IPS-11a (cell line): ENCODE measurements at regions not wholly inside any gene's neighbourhood (a gene's known extent, or its start where the extent isn't known, plus 50 kb on each side); places are given as distances from the start of the nearest gene placed in this dataset.

Experiments used
- H3K4me3 ChIP-seq: one replicate; pipeline ENCODE4 v1.5.1; 2013; ENCODE audit warnings: low read depth, low read length, control low read depth

DNA sequence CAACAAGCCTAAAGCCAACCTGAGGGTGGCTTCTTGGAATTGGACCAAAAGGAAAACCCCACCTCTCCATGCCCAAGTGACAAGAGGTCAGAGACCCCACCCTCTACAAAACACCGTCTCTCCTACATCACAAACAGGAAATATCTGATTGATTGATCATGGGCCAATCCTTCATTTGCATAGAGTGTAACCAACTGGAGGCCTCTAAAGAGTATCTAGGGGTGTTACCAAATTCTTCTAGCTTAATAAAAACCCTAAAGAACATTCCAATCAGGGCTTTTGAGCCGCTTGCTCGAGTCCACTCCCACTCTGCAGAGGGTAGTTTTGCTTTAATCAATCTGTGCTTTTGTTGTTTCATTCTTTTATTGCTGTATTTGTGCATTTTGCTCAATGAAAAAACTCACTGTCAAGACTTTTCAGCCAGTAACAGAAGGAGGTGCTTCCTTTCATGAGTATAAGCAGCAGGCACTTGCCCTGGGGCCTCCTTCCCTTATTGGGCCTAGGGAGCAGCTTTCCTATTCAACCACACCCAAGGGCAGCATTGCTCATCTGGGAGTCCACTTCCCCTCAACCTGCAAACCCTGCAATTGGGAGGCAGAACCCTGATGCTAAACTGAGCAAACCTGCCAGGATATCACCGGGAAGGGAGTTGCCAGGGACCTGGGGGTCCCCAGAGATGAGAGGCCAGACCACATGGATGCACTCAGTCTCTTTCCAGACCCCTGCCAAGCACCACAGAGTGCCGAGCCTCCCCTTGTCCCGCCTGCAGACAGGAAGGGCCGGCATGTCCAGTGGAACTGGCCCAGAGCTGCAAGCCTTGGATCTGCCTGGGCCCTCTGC lies 154.3 kb upstream of the VSTM2B start:
- H3K4me3 ChIP-seq: no peak overlapping the region

- H3K4me3 ChIP-seq: no peak overlapping the region
Observed at GRCh38 chr19:29372091-29372415, 153.7 kb upstream of the VSTM2B start.

GRCh38 chr19:29372461-29372860 lies 153.3 kb upstream of the VSTM2B start:
- H3K4me3 ChIP-seq: no peak overlapping the region

GRCh38 chr19:29372921-29373797 lies 152.6 kb upstream of the VSTM2B start:
- H3K4me3 ChIP-seq: no peak overlapping the region

DNA sequence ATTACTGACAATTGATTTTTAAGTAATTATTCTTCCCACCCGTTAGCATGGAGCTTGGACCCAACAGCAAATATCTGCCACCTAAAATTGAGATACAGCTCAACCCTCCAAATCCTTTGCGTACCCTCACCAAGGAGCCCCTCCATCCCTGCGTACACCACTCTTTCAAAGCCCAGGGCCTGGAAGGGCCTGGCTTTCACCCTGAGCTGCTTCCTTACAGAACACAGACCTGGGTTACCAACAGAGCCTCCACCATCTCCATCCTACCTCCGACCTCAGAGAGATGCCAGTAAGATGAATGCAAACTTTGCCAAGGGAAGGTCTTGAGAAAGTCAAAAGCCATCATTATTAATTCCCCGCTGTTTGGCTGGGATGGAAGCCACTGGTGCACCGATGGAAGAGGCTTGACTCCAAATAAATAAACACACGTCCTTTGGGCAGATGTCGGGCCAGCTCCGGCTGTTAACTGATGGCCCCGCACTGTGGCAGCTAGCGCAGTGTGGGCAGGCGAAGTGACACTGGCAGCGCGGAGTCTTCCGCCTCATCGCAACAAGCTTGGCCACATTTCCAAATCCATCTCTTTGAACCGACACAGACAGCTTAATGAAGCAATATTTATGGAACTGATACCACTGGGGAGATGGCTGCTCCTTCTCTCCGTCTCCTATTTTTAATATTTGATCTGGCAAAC lies 150.2 kb upstream of the VSTM2B start:
- H3K4me3 ChIP-seq: no peak overlapping the region

GRCh38 chr19:29376855-29377354 lies 148.9 kb upstream of the VSTM2B start:
- no peak overlapping the region for H3K4me3 ChIP-seq

DNA sequence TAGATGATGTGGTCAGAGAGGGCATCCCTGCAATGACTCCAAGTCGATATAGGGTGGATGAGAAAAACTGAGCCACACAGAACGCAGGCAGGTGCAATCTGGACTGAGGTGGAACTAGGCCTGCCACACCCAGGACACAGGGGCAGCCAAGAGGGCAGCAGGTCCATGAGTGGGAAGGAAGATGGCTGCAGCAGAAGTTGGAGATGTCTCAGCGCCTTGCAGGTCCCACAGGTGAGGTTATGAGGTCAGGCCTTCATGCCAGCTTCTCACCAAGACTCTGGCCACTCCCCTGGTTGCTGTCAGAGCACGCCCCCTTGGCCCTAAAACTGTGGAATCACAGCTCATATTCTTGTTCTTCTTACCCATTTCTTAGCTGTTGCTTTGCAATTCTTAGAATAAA lies 147.7 kb upstream of the VSTM2B start:
- H3K4me3 ChIP-seq: no peak overlapping the region

- H3K4me3 ChIP-seq: no peak overlapping the region
Observed at GRCh38 chr19:29378543-29379080, 147.2 kb upstream of the VSTM2B start.

DNA sequence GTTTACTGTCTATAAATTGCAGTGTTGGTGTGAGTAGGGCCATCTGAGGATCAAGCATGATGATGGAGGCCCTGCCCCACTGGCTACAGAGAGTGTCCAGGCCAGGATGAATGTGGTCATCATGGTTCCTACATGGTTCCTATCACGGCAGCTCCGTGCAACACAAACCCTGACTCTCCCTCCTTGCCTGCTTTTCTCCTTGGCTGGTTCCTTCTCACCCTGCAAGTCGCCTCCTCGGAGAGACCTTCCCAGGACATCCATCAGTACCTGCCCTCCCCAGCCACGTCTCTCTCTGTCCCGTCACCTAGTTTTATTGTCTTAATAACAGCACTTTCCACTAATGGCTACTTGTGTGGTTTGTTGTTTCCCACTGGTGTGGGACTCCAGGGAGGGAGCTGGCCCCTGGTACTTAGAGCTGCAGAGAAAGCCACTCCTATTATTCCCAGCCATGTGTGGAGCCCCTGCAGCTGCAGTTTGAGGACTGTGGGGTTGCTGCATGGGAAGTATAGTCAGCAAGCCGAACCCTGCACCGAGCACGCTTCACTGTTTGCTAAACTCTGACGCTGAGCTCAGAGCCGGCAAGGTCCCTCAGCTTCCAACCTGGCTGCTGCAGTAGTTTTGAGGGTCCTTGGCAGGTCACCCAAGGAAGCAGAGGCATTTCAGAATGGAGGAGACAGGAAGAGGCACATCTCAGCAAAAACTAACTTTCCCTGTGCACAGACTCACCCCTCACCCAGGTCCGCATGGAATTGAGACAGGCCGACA lies 146.4 kb upstream of the VSTM2B start:
- no peak overlapping the region for H3K4me3 ChIP-seq

DNA sequence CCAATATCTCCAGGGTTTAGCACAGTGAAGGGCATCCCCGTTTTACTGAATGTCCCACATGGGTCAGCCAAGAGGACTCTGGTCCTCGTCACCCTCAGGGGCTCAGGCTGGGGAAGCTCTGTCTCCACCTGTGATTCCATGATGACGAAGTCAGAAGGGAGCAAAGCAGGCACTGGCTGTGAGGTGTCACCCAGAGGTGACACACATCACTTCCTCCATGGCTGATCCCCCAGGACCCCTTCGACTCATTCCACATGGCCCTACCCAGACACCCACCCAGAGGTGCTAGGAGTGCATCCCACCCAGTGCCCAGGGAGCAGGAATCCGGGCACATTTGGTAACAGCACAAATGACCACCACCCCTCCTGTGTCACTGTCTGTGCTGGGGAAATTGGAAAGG lies 145.2 kb upstream of the VSTM2B start:
- H3K4me3 ChIP-seq: no peak overlapping the region

GRCh38 chr19:29381353-29382203 lies 144.2 kb upstream of the VSTM2B start:
- no peak overlapping the region for H3K4me3 ChIP-seq

DNA sequence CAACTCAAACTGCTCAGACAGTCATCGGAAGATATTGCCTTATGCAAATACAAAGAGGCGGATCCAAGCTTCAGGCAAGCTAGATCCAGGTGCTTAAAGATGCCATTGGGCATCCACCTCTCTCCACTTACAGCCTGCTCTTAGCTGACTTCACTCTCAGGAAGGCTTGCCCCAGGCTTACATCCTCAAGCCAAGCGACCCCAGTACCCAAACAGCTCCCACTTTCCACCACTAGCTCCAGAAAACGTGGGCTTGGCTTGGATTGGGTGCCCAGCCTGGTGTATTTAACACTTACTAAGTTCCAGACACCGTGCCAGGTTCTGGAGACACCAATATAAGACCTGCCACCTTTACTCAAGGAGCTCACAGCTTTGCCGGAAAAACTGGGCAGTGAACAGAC lies 142.1 kb upstream of the VSTM2B start:
- no peak overlapping the region for H3K4me3 ChIP-seq

DNA sequence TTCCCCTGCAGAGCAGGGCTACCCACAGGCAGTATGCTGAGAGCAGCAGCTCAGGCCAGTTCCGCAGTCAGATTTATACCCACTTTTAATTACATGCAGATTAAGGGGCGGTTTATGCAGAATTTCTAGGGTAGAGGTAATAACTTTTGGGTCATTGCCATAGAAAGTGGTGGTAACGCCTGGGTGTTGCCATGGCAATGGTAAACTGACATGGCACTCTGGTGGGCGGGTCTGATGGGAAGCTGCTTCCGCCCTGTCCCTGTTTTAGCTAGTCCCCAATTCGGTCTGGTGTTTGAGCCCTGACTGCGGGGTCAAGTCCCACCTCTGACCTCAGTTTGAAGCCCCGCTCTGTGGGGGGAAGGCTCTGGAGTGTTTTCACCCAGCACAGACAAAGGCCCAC lies 141.1 kb upstream of the VSTM2B start:
- H3K4me3 ChIP-seq: no peak overlapping the region

- no peak overlapping the region for H3K4me3 ChIP-seq
Observed at GRCh38 chr19:29385191-29385795, 140.5 kb upstream of the VSTM2B start.

- no peak overlapping the region for H3K4me3 ChIP-seq
Observed at GRCh38 chr19:29386970-29387369, 138.8 kb upstream of the VSTM2B start.

DNA sequence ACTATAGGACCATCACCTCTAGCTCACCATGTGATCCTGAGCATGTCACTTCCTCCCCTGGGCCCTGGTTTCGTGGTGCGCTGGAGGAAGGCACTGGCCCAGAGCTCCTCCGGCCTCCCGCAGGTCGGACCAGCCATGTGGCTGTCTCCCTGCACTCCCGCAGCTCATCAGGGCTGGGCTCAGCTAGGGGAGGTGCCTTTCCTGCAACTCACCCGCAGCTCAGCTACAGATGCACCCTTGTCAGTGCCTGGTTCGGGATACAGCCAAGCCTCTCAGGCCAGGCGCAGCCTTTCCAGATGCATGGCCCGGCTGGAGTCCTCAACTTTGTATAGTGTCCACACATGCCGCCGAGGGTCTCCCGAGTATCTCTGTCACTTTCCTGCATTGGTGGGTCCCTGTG lies 138.2 kb upstream of the VSTM2B start:
- no peak overlapping the region for H3K4me3 ChIP-seq

DNA sequence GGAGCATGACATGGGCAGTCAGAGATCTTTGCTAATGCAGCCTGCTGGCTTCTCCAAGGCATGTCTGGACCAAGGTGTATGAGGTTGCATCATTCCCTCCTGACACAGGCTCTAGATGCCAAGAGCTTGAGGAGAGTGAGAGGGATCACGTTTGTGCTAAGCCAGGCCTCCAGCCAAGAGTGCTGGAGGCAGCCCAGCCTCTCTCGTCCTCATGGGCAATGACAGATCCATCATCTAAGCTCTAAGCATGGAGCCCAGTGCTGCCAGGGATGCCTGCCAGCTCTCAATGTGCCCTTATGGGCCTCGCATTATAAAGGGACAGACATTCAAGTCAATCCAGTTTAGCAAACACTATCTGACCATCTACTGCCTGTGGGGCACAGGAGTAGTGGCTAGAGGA lies 136.3 kb upstream of the VSTM2B start:
- no peak overlapping the region for H3K4me3 ChIP-seq

DNA sequence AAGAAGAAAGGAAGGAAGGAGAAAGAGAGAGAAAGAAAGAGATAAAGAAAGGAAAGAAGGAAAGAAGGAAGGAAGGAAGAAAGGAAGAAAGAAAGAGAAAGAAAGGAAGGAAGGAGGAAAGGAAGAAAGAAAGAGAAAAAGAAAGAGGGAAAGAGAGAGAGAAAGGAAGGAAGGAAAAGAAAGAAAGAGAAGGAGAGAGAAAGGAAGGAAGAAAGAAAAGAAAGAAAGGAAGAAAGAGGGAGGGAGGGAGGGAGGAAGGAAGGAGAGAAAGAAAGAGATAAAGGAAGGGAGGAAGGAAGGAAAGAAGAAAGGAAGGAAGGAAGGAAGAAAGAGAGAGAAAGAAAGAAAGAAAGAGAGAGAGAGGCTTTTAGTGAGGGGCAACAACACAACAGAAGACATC lies 135.1 kb upstream of the VSTM2B start:
- H3K4me3 ChIP-seq: no peak overlapping the region

DNA sequence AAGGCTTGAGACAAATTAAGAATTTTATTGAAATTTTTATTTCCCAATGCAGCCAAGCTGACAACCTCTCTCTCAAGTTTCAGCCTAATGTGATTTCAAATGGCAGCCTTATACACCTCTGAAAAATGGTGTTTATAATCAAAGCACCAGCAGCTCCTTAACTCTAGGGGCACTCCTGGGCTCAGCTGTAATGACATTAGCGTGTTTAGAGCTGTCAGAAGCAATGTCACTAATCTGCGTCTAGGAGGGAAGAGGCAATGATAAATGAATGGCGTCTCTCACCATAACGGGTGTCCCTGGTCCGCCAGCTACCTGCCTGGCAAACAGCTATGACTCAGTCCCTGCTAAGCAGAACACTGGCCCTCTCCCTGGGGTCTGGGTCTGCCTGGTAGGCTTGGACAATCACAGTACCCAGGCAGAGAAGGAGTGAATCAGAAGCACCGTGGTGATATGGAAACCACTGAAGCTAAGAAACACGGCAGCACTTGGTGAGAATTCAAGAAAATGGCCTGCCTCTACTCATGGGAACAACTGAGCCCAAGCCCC lies 131.8 kb upstream of the VSTM2B start:
- no peak overlapping the region for H3K4me3 ChIP-seq
